Right lobe of liver (tissue), 6 donors: ENCODE measurements at regions not wholly inside any gene's neighbourhood (a gene's known extent, or its start where the extent isn't known, plus 50 kb on each side); places are given as distances from the start of the nearest gene placed in this dataset.

Experiments
- ATAC-seq, 4 donors: fragments of 200-7000 bp; cut with Tn5 transposase; one replicate each; pipeline ENCODE4 v1.9.1; 2020; ENCODE audit warnings: mild to moderate bottlenecking in 4 of 4, moderate library complexity in 4 of 4
- DNase-seq, 3 donors: peaks; one replicate each; pipeline ENCODE4 v3.0.0-alpha.2; 2020
- H3K27ac ChIP-seq, 3 donors: fragments of 200-600 bp; one replicate each; pipeline ENCODE4 v1.8.0; 2022
- H3K27me3 ChIP-seq, 2 donors: fragments of 200-600 bp; one replicate each; pipeline ENCODE4 v1.8.0; 2022
- H3K36me3 ChIP-seq, 4 donors: fragments of 200-600 bp; sonication (generic) in 1 of 4; one replicate each; pipeline versions ENCODE4 v1.5.1 to v1.8.0; 2017 to 2022; ENCODE audit warnings: control low read depth in 1 of 4
- H3K4me1 ChIP-seq, 4 donors: fragments of 200-600 bp; sonication (generic) in 1 of 4; one replicate each; pipeline versions ENCODE4 v1.5.1 to v1.8.0; 2017 to 2022; ENCODE audit warnings: control low read depth in 1 of 4
- H3K4me3 ChIP-seq, 3 donors: fragments of 200-600 bp; one replicate each; pipeline ENCODE4 v1.8.0; 2022
- H3K9me3 ChIP-seq, 4 donors: fragments of 200-600 bp; sonication (generic) in 1 of 4; one replicate each; pipeline versions ENCODE4 v1.5.1 to v1.8.0; 2017 to 2022; ENCODE audit warnings: control low read depth in 1 of 4
- POLR2A ChIP-seq: fragments of 450-650 bp; IDR thresholded peaks from one replicate; pipeline ENCODE4 v1.6.1; 2017; ENCODE audit warnings: antibody characterized with exemption, mild to moderate bottlenecking
- WGBS: methylation state at CpG from one replicate; pipeline ENCODE4 v1.1.6; 2018; ENCODE audit warnings: low coverage, low lambda C conversion rate; ENCODE audit not compliant: insufficient coverage; ENCODE audit errors: missing lambda C conversion rate; 5-methylcytosine and 5-hydroxymethylcytosine counted together
- intact Hi-C, 2 donors: fragments of 100-400 bp; cut with DNase I; formaldehyde crosslinking; loops; one replicate each; pipeline versions ENCODE4 v1.11.2 to v1.14.1; 2022
- TF ChIP-seq, protein P1 (sequence below), 4 donors: fragments of 200-600 bp in 3 of 4; fragments of 450-650 bp in 1 of 4; IDR thresholded peaks; one replicate each; pipeline versions ENCODE4 v1.5.1 to v1.8.0; 2016 to 2022; ENCODE audit warnings: antibody characterized with exemption in 4 of 4, mild to moderate bottlenecking in 2 of 4
- donor health status: DM: no; HTN: yes; CAD: no.
- donor health status: DM: no; HTN: no; CAD: no.
- donor health status: DM: no; HTN: no; CAD: no.
- donor health status: DM: no; HTN: yes; CAD: no.
- donor health status: DM: no; HTN: yes; CAD: no.

DNA sequence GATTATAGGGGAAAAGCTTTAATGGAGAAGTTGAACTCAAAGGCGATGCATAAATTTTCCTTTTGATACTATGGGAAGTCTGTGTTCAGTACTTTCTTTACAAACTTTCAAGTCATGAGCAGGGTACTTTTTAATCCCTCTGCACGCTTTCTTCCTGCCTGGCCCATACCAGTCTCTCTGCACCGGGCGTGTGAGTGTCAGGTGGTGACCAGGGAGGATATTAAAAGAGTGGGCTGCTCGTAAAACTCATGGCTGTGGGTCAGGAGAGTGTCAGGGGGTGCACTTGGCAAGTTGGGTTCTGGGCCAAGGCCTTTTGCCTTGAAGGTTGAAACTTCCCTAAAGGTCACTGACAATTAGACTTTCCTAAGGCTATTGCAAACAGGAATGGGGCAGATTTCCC is 367.8 kb downstream of the GPD2 start:
- intact Hi-C loops: no loop called here
- no peaks in the 10 kb centered on the region for H3K9me3 ChIP-seq
- no peak overlapping the region for H3K4me3 ChIP-seq
- H3K27ac ChIP-seq: no peak overlapping the region
- no peak for ATAC-seq
- no peak for DNase-seq
- H3K36me3 ChIP-seq: no peaks in the 10 kb centered on the region
- WGBS: 94% methylated on average over 5 of the region's 5 CpGs
- no peaks in the 10 kb centered on the region for H3K27me3 ChIP-seq
- no peaks in the 10 kb centered on the region for H3K4me1 ChIP-seq
- no peak for TF ChIP-seq POLR2A
- TF ChIP-seq, protein P1, sequence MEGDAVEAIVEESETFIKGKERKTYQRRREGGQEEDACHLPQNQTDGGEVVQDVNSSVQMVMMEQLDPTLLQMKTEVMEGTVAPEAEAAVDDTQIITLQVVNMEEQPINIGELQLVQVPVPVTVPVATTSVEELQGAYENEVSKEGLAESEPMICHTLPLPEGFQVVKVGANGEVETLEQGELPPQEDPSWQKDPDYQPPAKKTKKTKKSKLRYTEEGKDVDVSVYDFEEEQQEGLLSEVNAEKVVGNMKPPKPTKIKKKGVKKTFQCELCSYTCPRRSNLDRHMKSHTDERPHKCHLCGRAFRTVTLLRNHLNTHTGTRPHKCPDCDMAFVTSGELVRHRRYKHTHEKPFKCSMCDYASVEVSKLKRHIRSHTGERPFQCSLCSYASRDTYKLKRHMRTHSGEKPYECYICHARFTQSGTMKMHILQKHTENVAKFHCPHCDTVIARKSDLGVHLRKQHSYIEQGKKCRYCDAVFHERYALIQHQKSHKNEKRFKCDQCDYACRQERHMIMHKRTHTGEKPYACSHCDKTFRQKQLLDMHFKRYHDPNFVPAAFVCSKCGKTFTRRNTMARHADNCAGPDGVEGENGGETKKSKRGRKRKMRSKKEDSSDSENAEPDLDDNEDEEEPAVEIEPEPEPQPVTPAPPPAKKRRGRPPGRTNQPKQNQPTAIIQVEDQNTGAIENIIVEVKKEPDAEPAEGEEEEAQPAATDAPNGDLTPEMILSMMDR (IDR thresholded peaks at IDR 0.05): no peak

DNA sequence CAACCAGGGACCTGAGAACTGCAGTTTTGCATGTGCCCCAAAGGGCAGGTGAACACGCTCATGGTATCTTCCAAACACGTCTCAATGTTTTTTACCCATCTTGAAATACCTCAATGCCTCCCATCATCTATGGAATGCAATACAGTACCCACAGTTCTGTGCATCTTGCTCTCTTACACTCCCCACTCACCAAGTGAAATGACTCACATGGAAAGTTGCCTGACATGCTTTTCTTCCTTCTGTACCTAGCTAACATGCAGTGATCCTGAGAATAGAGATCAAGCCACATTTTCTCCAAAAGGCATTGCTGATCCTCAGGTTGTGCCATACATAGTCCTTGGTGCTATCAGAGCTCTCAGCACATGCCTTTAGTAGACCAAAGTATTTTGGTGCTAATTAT is 373.9 kb downstream of the GPD2 start:
- WGBS: 75% methylated on average over 2 of the region's 2 CpGs
- no peak for TF ChIP-seq POLR2A
- TF ChIP-seq, protein P1 (IDR thresholded peaks at IDR 0.05): no peak
- Histone ChIP-seq H3K4me1 (no peaks in the 10 kb centered on the region), H3K27me3 (no peaks in the 10 kb centered on the region), H3K4me3 (no peak overlapping the region), H3K9me3 (no peaks in the 10 kb centered on the region), H3K27ac (no peak overlapping the region), H3K36me3 (no peaks in the 10 kb centered on the region)
- intact Hi-C loops: no loop called here
- DNase-seq: no peak
- ATAC-seq: no peak

DNA sequence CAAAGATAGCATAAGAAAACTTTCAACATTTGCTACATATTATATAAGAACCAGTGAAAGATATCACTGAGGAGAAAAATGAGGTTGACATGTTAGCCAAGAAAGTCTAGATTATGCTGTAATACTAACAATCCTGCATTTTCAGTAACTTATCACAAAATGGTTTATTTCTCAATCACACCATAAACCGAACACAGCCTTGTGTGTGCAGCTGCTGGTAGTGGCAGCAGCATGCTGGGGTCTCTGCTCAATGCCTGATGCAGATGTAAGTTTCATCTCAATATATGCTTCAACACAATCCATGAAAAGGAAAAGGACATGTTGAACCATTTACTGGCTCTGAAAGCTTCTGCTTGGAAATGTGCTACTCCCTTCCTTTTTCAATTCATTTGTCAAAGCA is 376.3 kb downstream of the GPD2 start:
- WGBS: 83% methylated on average over 1 of the region's 1 CpG
- intact Hi-C loops: no loop called here
- no peak for DNase-seq
- no peak for ATAC-seq
- H3K27me3 ChIP-seq: no peaks in the 10 kb centered on the region
- no peaks in the 10 kb centered on the region for H3K36me3 ChIP-seq
- TF ChIP-seq, protein P1 (IDR thresholded peaks at IDR 0.05): no peak
- TF ChIP-seq POLR2A: no peak
- no peaks in the 10 kb centered on the region for H3K4me1 ChIP-seq
- H3K9me3 ChIP-seq: no peaks in the 10 kb centered on the region
- H3K27ac ChIP-seq: no peak overlapping the region
- no peak overlapping the region for H3K4me3 ChIP-seq

DNA sequence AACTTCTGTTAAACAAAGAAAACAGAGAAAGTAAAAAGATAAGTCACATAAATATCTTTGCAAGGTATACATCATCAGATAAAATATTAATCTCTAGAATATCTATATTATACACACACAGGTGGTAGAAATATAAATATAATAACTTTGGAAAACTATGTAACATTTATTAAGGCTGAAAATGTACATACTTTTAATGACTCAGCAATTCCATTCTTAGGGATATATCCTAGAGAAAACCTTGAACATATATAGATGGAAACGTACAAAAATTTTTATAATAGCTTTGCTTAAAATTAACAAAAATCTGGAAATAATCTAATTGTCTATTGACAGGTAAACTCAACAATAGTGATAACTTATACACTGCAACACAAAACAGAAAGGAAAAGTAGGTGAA is 381.3 kb downstream of the GPD2 start:
- intact Hi-C loops: no loop called here
- no peak overlapping the region for H3K4me3 ChIP-seq
- DNase-seq: no peak
- ATAC-seq: no peak
- 75% methylated on average over 1 of the region's 1 CpG for WGBS
- no peak overlapping the region for H3K27ac ChIP-seq
- H3K9me3 ChIP-seq: no peaks in the 10 kb centered on the region
- TF ChIP-seq POLR2A: no peak
- TF ChIP-seq, protein P1 (IDR thresholded peaks at IDR 0.05): no peak
- H3K27me3 ChIP-seq: no peaks in the 10 kb centered on the region
- no peaks in the 10 kb centered on the region for H3K36me3 ChIP-seq
- no peaks in the 10 kb centered on the region for H3K4me1 ChIP-seq

DNA sequence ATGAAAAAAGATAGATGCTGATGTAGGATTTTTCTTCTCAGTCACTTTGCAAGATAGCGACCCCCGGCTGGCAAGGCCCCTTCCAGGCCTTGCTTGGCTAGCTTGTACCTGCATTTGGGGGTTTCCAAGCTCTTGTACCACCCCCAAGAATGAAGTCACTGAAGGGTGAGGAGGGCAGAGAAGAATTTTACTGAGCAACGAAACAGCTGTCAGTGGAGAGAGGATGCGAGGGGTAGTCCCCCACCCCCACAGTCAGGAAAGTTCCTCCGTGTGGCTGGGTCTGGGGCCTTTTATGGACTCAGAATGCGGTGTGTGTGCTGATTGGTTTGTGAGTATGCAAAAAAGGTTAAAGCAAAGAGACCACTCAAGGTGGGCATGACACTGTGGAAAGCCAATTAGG is 382.0 kb downstream of the GPD2 start:
- no peak for ATAC-seq

More for the DNA sequence above, 382.0 kb downstream of the GPD2 start:
- Histone ChIP-seq H3K4me3 (no peak overlapping the region), H3K27me3 (no peaks in the 10 kb centered on the region), H3K4me1 (no peaks in the 10 kb centered on the region), H3K9me3 (no peaks in the 10 kb centered on the region), H3K27ac (no peak overlapping the region), H3K36me3 (no peaks in the 10 kb centered on the region)
- no peak for DNase-seq
- 67% methylated on average over 6 of the region's 6 CpGs for WGBS
- intact Hi-C loops: no loop called here
- no peak for TF ChIP-seq POLR2A
- TF ChIP-seq, protein P1 (IDR thresholded peaks at IDR 0.05): no peak
